ENCODE measurements at regions not wholly inside any gene's neighbourhood (a gene's known extent, or its start where the extent isn't known, plus 50 kb on each side); places are given as distances from the start of the nearest gene placed in this dataset.
"Not testable (repeated sequence)": the region's sequence is repeated elsewhere in the genome, so short reads cannot be mapped to it uniquely, and the experiment has no call there.

DNA sequence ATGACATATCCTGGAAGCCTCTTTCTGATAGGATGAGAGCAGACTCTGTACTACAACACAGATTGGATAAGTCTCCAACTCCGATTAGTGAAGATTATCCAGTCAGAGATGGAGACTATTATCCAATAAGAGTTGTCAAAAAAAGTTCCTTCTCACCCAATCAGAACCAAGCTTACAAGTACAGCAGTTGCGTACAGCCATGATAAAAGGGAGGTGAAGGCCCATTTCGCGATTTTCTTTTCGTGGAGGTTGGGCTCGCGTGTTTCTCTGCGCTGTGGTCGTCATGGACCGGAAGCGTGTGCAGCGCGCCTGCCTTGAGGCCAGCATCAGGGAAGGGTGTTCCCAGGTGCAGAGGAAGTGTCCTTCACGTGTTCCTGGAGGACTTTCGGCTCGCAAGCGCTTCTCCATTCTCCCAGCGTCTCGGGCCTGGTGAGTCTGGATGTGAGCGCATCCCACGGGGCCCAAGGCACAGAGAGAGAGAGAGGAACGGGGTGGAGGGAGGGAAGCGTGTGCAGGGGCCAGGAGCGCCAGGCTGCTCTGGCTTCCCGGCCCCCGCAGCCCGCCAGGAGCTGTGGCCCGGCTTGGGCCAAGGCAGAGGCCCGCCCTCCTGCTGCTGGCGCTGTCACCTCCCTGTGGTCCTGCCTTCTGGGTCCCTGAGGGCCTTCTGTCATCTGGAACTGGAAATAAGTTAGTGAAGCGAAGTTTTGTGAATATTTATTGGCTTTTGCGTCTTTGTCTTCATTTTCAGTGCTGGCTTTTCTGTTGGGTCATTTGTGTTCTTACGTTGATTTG lies 53.9 kb downstream of the CDRT15L2 start:
- not testable (repeated sequence) for DNase-seq (ENCODE audit: low read depth)

DNA sequence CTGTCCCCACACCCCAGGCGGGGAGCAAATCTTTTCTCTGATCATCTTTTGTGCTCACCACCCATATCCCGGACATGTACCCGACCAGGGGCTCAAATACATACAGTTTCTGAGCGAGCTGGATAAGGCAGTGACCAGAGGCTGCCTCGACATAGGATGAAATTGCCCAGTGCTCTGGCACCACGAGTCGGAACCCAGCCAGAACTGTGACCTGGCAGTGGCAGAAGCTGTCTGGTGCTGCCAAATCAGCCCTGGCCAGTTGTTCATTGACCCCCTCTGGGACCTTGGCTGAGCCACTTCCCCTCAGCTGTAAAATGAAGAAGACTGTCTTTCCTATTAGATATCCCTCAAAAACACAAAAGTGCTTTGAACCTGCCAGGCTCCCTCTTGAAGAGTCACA lies 60.6 kb downstream of the CDRT15L2 start:
- not testable (repeated sequence) for DNase-seq (ENCODE audit: low read depth)

DNA sequence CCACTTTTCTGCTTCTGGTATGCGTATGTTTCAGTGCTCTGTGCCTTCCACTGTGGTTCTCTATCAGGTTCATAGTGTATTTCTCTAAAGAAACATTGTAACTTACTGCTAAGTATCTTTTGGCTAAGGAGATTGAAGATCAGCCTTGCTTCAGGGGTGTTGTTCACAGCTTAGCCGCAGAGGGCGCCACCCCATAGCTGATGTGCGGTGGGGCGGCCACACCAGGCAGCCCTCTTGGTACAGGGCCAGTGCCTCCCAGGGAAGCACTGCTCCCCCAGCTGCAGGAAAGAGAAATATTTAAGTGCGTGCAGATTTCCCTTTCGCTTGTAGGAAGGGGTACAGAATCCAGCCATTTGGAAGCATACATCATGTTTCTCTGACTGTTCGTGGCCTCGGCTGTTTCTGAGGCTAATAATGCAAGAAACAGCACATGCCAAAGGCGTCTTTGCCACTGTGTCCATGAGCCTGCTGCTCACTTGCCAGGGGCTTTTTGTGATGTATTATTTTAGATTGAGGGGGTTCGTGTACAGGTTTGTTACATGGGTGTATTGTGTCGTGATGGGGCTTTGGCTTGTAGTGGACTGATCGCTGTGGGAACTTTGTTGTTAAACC lies 67.2 kb downstream of the CDRT15L2 start:
- DNase-seq (ENCODE audit: low read depth) = not testable (repeated sequence)

DNA sequence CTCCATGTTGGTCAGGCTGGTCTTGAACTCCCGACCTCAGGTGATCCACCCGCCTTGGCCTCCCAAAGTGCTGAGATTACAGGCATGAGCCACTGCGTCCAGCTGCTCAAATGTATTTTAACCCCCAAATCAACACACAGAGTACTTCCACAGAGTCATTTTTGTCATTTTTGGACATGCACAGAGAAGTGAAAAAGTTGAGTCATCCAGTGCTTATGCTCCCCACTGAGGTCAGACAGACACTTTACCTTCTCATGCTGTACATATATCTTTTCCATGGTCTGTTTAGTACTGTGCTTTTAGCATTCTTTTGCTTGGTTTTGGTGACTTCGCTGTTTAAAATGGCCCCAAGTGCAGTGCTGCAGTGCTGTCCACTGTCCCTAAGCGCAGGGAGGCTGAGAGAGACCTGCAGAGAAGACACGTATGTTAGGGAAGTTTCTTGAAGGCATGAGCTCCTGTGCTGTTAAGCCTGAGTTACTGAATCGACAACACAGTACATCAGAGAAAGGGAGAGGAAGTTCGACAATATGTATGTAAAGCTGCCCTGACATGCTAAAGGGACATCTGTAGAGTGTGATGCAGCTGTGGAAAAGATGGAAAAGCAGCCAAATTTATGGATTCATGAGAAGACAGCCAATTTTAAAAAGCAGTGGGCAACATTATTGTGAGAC lies 69.7 kb downstream of the CDRT15L2 start:
- DNase-seq (ENCODE audit: low read depth) = not testable (repeated sequence)

DNA sequence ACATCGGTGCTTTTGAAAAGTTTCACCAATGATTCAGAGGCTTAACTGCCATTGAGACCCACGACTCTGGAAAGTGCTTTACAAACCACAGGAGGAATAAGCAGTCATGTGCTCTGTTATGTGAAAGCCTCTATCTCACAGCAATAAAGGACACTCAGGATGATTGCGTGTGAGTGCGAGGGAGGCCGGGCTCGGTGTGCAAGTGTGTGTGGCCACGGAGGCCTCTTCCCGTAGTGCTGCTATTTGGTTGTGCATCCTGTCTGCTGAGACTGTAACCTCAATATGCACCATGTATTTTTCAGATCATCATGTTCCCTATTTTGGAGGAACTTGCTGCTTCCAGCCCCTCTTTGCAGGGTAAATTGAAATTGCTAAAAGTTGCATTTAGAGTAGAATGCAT lies 71.5 kb downstream of the CDRT15L2 start:
- DNase-seq (ENCODE audit: low read depth) = not testable (repeated sequence)

DNA sequence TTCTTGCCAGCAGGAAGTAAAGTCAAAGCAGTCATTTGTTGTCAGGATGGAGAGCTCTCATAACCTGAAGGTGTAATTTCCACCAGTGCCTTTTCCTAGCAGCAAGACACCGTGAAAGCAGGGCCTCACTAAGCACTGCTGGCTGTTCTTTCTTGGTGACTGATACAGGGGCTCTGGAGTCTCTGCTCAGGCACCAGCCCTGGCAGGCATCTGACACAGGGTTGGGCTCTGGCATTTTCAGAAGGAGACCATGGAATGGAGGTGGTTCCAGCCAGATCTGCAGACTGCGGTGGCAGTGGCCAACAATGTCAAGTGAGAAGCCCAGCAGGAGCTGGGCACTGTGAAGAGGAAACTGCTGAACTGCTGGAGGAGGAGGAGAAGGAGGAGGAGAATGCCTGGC lies 72.2 kb downstream of the CDRT15L2 start:
- not testable (repeated sequence) for DNase-seq (ENCODE audit: low read depth)

DNA sequence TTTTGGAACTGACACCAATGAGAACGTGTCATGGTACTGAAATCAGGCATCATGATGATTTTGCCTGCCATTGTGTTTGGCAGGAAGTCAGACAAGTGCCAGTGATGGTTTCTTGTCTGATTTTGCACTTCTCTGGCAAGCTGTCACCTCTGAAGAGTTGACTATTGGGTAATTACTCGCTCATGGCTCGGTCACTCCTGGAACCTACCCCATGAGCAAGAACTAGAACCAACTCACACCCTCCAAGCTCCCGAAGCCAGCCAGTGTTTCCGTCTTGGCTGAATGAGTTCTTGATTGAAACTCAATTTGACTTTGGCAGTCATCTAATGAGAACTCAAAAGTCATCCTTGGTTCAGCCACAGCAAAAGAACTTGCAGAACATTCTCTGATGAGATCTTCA lies 73.9 kb downstream of the CDRT15L2 start:
- not testable (repeated sequence) for DNase-seq (ENCODE audit: low read depth)

DNA sequence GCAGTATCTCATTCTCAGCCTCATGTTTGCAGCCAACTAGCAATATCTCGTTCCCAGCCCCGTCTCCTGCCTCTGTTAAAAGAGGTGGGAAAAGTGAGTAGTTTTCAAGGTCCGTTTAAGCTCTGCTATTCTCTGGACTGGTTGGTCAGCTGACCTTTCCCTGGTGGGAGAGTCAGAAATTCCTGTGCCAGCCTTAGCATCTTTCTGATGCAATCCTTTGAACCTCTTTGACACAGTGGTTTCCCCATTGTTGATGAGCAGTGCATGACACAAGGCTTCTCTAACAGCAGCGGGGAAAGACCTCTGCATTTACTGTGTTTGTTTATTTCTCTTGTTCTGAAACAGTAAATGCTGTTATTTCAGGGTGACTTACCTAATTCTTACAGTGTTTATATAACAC lies 74.6 kb downstream of the CDRT15L2 start:
- DNase-seq (ENCODE audit: low read depth) = not testable (repeated sequence)

DNA sequence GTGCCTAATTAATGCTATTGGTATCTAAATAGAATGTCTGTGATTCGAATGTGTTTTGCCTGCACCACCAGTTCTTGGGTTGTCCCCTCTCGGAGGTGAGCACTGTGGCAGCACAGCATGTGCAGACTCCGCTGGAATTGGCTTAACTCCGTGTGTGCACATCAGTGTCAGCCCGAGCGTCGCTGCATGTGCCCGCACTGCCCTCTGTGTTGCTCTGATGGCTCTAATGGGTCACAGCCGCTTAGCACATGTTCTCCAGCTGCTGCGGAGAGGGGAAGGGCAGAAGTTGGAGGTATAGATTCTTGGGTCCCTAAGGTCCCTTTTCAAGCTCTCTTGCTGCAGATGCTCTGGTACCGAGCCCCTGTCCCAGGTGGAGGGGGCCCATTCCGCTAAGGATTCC lies 75.1 kb downstream of the CDRT15L2 start:
- DNase-seq (ENCODE audit: low read depth) = not testable (repeated sequence)

DNA sequence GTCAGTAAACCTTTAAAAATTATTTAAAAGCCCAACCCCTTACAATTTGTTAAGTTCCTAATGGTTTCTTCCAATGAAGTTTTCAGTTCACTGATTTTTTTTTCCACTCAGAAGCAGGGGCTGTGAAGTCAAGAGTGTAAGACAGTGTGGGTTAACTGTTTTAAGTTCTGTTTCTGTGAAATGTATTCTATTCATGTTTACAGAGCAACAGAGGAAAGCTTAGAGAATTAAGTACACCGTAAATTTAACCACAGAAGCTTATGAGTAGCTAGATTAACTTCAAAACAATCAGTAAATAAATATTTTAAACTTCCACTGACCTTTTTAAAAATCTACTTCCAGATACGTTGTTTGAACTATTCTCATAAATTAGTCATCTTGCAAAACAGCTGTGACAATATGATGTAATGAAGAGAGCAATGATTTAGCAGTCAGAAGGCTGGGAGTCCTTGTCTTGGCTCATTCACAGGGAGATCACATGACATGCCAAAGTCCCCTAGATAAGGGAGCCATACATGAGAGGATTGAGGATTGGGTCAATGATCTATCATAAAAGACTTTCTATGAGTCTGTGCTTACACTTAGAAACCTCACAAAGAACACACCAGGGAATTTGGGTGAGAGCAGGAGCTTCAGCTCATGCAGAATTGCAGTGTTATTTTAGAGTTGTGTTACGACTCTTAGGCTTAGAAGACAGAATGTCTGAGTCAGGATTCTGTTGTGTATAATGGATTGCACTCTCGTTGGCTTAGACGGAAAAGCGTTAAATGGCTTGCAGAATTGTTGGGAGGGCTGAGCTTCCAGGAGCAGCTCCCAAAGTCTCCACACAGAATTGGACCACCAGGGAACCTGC lies 85.8 kb downstream of the CDRT15L2 start:
- DNase-seq (ENCODE audit: low read depth) = not testable (repeated sequence)

DNA sequence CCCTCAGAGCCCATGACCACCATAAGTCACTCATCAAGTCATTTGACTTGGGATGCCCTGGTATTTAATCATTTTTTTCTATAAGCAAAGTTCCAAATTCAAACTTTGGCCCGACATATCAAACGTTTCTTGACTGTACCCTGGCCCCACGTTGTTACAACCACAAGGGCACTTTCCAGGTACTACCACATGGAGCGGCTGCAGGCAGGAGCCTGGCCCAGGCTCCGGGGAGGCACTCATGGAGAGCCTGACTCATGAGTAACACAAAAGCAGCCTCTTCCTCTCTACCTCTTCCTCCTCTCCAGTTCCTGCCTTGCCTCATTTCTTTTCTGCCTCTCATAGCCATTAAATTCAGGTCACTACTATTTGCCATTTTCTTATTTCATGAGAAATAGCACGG lies 87.2 kb downstream of the CDRT15L2 start:
- DNase-seq (ENCODE audit: low read depth) = peak; percentile 2

DNA sequence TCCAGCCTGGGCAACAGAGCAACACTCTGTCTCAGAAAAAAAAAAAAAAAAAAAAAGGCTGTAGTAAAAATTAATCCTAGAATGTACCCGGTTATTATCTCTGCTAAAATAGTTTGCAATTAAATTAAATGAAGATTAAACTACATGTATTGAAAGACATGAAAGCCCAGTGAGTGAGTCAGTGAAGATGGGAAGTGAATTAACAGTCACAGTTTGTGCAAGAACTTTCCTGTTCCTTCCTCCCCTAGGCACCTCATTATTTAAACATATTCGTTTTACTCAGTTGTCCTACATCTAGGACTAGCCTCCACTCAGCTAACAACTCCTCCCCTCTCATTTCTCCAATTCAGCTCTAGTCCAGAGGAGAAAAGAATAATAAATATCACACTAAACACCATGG lies 88.2 kb downstream of the CDRT15L2 start:
- DNase-seq (ENCODE audit: low read depth) = not testable (repeated sequence)

DNA sequence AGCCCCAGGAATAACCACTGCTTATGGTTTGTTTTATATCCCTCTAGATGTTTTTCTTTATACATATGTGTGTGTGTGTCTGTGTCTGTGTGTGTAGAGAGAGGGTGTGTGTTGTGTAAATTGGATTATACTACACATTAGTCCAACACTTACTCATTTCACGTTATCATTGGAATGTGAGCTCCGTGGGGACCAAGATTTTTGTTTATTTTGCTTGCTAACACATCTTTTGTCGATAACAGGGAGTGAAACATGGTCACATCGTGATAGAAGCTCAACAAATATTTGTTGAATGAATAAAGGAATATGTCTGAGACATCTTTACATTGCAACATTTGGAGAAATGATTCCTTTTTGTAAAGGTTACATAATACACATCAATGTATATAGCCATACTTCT lies 88.8 kb downstream of the CDRT15L2 start:
- DNase-seq (ENCODE audit: low read depth) = not testable (repeated sequence)

DNA sequence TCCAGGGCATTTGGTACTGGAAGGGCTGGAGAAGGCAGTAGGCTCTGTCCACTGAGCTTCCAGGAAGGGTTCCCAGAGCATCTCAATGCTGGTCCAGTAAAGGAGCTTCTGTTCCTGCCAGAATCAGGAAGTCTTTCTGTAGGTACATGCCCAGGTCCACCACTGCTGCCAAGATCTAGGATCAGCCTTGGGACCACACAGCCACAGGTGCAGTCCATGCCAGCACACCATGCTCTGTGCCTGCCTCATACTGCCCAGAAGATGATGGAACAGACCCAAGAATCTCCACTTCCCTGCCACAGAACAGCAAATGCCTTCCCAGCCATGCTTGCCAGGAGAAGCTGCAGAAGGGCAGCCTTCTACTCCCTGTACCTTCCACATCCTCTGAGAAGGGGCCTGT lies 89.3 kb downstream of the CDRT15L2 start:
- not testable (repeated sequence) for DNase-seq (ENCODE audit: low read depth)

DNA sequence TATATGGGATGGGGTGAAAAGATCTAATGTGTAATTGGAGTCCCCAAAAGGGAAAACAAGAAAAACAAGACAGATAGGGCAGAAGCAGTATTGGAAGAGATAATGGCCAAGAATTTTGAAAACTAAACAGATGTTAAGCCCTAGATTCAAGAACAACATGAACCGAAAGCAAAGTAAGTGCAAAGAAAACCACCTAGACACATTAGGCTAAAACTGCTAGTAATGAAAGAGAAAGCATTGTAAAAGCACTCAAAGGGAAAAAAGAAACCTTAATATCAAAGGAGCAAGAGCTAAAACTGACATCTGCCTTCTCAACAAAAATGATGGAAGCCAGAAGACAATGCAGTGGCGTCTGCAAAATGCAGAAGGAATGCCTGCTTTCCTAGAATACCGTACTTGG lies 91.0 kb downstream of the CDRT15L2 start:
- not testable (repeated sequence) for DNase-seq (ENCODE audit: low read depth)

DNA sequence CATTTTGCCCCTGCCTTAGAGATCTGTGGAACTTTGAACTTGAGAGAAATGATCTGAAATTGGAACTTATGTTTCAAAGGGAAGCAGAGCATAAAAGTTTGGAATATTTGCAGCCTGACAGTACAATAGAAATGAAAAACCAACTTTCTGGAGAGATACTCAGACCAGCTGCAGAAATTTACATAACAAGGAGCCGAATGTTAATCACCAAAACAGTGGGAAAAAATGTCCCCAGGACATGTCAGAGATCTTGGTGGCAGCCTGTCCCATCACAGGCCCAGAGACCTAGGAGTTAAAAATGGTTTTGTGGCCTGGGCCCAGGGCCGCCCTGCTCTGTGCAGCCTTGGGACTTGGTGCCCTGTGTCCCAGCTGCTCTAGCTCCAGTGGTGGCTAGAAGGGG lies 94.8 kb downstream of the CDRT15L2 start:
- DNase-seq (ENCODE audit: low read depth) = not testable (repeated sequence)

DNA sequence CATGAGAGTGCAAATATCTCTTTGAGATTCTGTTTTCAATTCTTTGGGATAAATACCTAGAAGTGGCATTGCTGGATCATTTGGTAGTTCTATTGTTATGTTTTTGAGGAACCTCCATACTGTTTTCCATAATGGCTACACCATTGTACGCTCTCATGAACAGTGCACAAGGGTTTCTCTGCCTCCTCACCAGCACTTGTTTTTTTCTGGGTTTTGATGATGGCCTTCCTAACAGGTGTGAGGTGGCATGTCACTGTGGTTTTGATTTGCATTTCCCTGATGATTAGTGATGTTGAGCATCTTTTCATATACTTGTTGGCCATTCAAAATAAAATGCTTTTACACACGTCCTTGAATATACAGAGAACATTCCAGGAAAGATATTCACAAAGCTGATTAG lies 96.2 kb downstream of the CDRT15L2 start:
- not testable (repeated sequence) for DNase-seq (ENCODE audit: low read depth)

DNA sequence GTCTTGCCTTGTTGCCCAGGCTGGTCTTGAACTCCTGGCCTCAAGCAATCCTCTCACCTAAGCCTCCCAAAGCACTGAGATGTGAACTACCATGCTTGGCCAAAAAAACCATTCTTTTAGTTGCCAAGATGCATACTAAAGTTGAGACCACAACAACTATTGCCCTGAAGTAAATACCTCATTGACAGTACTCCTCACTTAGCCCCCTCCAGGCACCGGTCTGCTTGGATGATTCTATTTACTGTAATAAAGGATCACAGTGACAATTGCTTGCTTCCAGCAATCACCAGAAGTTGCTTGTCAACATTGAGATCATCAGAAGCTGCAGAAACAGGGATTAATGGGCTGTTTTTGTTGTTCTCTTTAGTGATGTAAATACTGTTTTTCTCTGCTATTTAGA lies 97.1 kb downstream of the CDRT15L2 start:
- DNase-seq (ENCODE audit: low read depth) = not testable (repeated sequence)

DNA sequence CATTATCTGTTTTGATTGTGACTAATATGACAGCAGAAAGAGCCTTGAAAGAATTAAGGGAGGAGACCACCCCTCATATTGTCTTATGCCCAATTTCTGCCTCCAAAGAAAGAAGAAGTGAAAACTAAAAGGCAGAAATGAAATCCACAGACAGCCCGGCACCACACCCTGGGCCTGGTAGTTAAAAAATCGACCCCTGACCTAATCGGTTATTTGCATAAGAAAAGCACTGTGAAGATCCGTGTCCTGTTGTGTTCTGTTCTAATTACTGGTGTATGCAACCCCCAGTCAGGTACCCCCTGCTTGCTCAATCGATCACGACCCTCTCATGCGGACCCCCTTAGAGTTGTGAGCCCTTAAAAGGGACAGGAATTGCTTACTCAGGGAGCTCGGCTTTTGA lies 97.9 kb downstream of the CDRT15L2 start:
- DNase-seq (ENCODE audit: low read depth) = not testable (repeated sequence)

DNA sequence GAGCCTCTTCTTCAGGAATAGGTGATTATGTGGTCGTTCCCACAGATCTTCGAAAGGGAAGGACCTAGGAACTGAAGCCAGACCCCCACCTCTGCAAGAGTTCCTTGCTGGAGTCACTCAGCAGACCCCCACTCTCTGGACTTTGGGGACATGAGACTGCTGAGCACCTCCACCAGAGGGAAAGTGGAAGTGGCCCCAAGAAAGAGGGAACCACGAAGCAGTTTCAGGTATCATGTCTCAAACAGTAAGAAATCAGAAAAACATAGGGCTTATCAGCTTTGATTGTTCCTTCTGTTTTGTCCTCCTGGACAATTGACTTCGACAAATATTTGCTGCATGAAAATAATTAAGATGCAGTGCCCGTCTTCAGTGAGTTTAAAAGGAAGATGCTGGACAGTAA lies 98.9 kb downstream of the CDRT15L2 start:
- DNase-seq (ENCODE audit: low read depth) = not testable (repeated sequence)

DNA sequence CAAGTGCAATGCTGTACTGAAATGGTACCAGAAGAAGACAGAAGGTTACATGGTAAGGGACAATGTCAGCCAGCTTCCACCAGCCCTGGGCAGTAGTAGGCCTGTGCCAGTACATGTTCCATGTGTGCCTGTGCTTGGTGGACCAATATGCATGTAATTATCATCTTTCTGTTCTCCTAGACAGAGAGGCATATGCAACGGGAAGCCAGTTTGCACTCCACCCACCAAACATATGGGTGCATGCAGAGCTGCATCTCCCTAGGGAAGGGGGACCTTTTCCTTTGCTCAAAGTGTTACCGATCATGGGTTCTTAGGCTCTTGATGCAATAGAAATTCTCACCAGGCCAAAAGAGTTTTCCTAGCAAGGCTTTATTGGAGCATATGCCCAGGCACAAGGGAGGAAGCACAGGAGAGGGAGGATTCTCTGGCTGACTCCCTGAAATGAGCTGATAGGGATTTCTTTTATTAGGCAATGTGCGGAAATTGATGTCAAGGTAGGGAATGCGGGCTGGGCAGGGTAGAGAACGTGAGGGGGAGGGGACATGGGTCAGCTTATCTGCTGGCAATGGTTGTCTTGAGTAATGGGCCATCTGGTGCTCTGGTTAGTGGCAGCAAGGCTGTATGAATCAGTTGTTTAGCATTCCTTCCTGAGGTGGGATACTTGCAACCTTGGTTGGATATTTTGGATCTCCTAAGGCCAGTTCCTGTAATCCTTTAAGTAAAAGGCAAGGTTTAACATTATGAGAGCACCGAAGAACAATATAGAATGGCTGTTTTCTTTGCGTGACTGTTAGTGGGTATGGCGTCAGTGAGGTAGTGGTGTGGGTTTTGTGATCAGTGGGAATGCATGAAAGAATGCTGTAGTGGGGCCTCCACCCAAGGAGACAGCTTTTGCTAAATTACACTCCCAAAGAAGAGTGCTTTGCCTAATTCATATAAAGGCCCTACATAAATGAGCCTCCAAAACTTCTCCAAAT lies 102.5 kb downstream of the CDRT15L2 start:
- DNase-seq (ENCODE audit: low read depth) = not testable (repeated sequence)

Measured in activated T-helper 9 cell treated with anti-CD3 and anti-CD28 coated beads, Interleukin-2, amount 50 U/mL, for 16 hours (primary cell).